Panc1 (cell line): ENCODE measurements at regions not wholly inside any gene's neighbourhood (a gene's known extent, or its start where the extent isn't known, plus 50 kb on each side); places are given as distances from the start of the nearest gene placed in this dataset.

Source experiments
- ATAC-seq: fragments of 200-7000 bp; cut with Tn5 transposase; 2 replicates; pipeline ENCODE4 v1.9.1; 2020; ENCODE audit warnings: mild to moderate bottlenecking, moderate library complexity
- BruUV-seq: library from RNA; stranded (reverse); fragments of 400-500 nt; replicated peaks from 2 replicates; lab custom pipeline; 2021; lab: Mats Ljungman, UMichigan
- CTCF ChIA-PET: fragments of 300-600 bp; sonication (Branson Sonifier 250); formaldehyde crosslinking; loops from one replicate; lab custom pipeline; 2022; ENCODE audit warnings: antibody characterized with exemption; lab: Charles Lee
- POLR2A ChIA-PET: fragments of 300-600 bp; sonication (Branson Sonifier 250); formaldehyde crosslinking; loops from one replicate; lab custom pipeline; 2022; ENCODE audit warnings: antibody characterized with exemption; lab: Charles Lee
- DNase-seq: peaks from one replicate; pipeline ENCODE4 v3.0.0-alpha.2; 2010; ENCODE audit warnings: low read depth, low spot score
- H3K27ac ChIP-seq: 2 replicates; pipeline ENCODE4 v1.5.1; 2011; ENCODE audit warnings: mild to moderate bottlenecking, low read length, inconsistent platforms
- H3K27me3 ChIP-seq: fragments of 200-500 bp; sonication (Bioruptor generic); 2 replicates; pipeline ENCODE4 v1.6.0; 2014; ENCODE audit warnings: low read length, inconsistent platforms; ENCODE audit not compliant: control insufficient read depth, insufficient read depth
- H3K36me3 ChIP-seq: fragments of 200-500 bp; sonication (Bioruptor generic); 2 replicates; pipeline ENCODE4 v1.5.1; 2014; ENCODE audit warnings: inconsistent platforms, mild to moderate bottlenecking, low read length, moderate library complexity; ENCODE audit not compliant: control insufficient read depth, insufficient read depth
- H3K4me1 ChIP-seq: 2 replicates; pipeline ENCODE4 v1.5.1; 2011; ENCODE audit warnings: inconsistent platforms, mild to moderate bottlenecking, low read length, moderate library complexity; ENCODE audit not compliant: control insufficient read depth, insufficient read depth
- H3K4me3 ChIP-seq, 2 experiments: 2 replicates each; pipeline ENCODE4 v1.5.1; 2011 to 2012; ENCODE audit warnings: low read depth in 2 of 2, low read length in 2 of 2, mild to moderate bottlenecking in 2 of 2, inconsistent platforms in 1 of 2, moderate library complexity in 1 of 2
- H3K9me3 ChIP-seq: fragments of 200-500 bp; sonication (Bioruptor generic); 2 replicates; pipeline ENCODE4 v1.5.1; 2014; ENCODE audit warnings: low read depth, mild to moderate bottlenecking, inconsistent platforms, low read length, moderate library complexity; ENCODE audit not compliant: control insufficient read depth, insufficient read depth
- POLR2AphosphoS5 ChIP-seq: IDR thresholded peaks from 2 replicates; pipeline ENCODE4 v1.6.1; 2012; ENCODE audit warnings: mild to moderate bottlenecking, low read depth, low read length, moderate library complexity
- SIN3A ChIP-seq: IDR thresholded peaks from 2 replicates; pipeline ENCODE4 v1.6.1; 2012; ENCODE audit warnings: low read depth, mild to moderate bottlenecking, low read length, moderate library complexity, borderline replicate concordance; ENCODE audit not compliant: insufficient read depth
- TCF7L2 ChIP-seq: IDR thresholded peaks from 2 replicates; pipeline ENCODE4 v1.6.1; 2011; ENCODE audit warnings: mild to moderate bottlenecking, low read depth, low read length, inconsistent platforms
- in situ Hi-C: cut with HindIII; loops from 2 replicates; pipeline ENCODE4 v1.10.0; 2016; ENCODE audit warnings: low sequenced_read_pairs, low pct_unique_long_range_greater_than_20kb
- intact Hi-C: fragments of 100-400 bp; cut with micrococcal nuclease; formaldehyde crosslinking; loops from one replicate; pipeline ENCODE4 v1.10.0; 2022; ENCODE audit not compliant: unreplicated experiment
- TF ChIP-seq, protein P1 (sequence below): fragments of 450-650 bp; IDR thresholded peaks from 2 replicates; pipeline ENCODE4 v1.5.1; 2017; ENCODE audit warnings: mild to moderate bottlenecking
- TF ChIP-seq, protein P2 (sequence below), 2 experiments: IDR thresholded peaks; 2 replicates each; pipeline ENCODE4 v1.6.1; 2011 to 2012; ENCODE audit warnings: low read depth in 2 of 2, control low read depth in 1 of 2, low read length in 1 of 2, mild to moderate bottlenecking in 1 of 2, moderate library complexity in 1 of 2; ENCODE audit not compliant: insufficient read depth in 1 of 2

DNA sequence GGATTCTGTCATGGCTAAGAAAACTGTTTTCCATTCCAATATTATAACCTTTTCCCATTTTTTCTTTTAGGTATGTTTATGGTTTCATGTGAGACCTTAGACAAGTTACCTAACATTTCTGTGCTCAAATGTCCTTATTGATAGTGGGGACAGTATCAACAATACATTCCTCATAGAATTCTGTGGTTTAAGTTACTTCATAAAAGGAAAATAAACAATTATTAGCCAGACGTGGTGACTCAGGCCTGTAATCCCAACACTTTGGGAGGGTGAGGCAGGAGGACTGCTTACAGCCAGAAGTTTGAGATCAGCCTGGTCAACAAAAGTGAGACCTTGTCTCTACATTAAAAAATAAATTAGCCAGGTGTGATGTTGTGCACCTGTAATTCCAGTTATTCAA, 436.8 kb upstream of the CNTN4 start:
- Histone ChIP-seq H3K27ac (no peak overlapping the region), H3K4me1 (no peaks in the 10 kb centered on the region), H3K27me3 (no peaks in the 10 kb centered on the region), H3K36me3 (no peaks in the 10 kb centered on the region), H3K4me3 (no peak overlapping the region), H3K9me3 (no peaks in the 10 kb centered on the region)
- no TSS peak for BruUV-seq
- POLR2A ChIA-PET = no interaction called here
- DNase-seq (no peak), ATAC-seq (no peak)
- in situ Hi-C loops = no loop called here
- intact Hi-C loops = no loop called here
- CTCF ChIA-PET = no interaction called here
- no peak for TF ChIP-seq SIN3A
- TF ChIP-seq, protein P1, sequence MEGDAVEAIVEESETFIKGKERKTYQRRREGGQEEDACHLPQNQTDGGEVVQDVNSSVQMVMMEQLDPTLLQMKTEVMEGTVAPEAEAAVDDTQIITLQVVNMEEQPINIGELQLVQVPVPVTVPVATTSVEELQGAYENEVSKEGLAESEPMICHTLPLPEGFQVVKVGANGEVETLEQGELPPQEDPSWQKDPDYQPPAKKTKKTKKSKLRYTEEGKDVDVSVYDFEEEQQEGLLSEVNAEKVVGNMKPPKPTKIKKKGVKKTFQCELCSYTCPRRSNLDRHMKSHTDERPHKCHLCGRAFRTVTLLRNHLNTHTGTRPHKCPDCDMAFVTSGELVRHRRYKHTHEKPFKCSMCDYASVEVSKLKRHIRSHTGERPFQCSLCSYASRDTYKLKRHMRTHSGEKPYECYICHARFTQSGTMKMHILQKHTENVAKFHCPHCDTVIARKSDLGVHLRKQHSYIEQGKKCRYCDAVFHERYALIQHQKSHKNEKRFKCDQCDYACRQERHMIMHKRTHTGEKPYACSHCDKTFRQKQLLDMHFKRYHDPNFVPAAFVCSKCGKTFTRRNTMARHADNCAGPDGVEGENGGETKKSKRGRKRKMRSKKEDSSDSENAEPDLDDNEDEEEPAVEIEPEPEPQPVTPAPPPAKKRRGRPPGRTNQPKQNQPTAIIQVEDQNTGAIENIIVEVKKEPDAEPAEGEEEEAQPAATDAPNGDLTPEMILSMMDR = no peak
- no peak for TF ChIP-seq TCF7L2
- no peak for TF ChIP-seq POLR2AphosphoS5
- TF ChIP-seq, protein P2, sequence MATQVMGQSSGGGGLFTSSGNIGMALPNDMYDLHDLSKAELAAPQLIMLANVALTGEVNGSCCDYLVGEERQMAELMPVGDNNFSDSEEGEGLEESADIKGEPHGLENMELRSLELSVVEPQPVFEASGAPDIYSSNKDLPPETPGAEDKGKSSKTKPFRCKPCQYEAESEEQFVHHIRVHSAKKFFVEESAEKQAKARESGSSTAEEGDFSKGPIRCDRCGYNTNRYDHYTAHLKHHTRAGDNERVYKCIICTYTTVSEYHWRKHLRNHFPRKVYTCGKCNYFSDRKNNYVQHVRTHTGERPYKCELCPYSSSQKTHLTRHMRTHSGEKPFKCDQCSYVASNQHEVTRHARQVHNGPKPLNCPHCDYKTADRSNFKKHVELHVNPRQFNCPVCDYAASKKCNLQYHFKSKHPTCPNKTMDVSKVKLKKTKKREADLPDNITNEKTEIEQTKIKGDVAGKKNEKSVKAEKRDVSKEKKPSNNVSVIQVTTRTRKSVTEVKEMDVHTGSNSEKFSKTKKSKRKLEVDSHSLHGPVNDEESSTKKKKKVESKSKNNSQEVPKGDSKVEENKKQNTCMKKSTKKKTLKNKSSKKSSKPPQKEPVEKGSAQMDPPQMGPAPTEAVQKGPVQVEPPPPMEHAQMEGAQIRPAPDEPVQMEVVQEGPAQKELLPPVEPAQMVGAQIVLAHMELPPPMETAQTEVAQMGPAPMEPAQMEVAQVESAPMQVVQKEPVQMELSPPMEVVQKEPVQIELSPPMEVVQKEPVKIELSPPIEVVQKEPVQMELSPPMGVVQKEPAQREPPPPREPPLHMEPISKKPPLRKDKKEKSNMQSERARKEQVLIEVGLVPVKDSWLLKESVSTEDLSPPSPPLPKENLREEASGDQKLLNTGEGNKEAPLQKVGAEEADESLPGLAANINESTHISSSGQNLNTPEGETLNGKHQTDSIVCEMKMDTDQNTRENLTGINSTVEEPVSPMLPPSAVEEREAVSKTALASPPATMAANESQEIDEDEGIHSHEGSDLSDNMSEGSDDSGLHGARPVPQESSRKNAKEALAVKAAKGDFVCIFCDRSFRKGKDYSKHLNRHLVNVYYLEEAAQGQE (IDR thresholded peaks at IDR 0.05; ENCODE audit: insufficient read depth in 1 of 2, low read depth in 2 of 2, low read length in 1 of 2) = no peak

DNA sequence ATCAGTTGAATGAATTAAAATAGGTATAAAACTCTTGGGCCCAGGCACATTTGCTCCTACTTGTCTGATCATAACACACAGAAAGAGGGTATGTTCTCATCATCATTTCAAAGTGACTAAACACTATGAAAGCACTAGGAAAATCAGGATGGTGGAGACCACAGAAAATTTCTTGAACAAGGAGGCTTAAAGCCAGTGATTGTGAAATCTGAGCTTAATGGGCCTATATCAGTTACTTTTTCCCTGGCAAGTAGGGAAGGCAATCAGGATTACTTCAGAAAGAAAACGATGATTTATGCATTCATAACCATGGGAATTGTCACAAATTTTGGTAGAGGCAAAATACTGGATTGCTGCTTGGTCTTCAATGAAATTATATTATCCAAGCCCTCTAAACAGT, 434.4 kb upstream of the CNTN4 start:
- ATAC-seq (no peak), DNase-seq (no peak)
- H3K27ac ChIP-seq = no peak overlapping the region
- H3K4me3 ChIP-seq = no peak overlapping the region
- in situ Hi-C loops = no loop called here
- H3K36me3 ChIP-seq = no peaks in the 10 kb centered on the region
- intact Hi-C loops = no loop called here
- H3K9me3 ChIP-seq = no peaks in the 10 kb centered on the region
- no TSS peak for BruUV-seq
- ChIA-PET POLR2A (no interaction called here), CTCF (no interaction called here)
- TF ChIP-seq, protein P2 (IDR thresholded peaks at IDR 0.05; ENCODE audit: insufficient read depth in 1 of 2, low read depth in 2 of 2, low read length in 1 of 2) = no peak
- TF ChIP-seq, protein P1 = no peak
- no peak for TF ChIP-seq POLR2AphosphoS5
- no peak for TF ChIP-seq TCF7L2
- TF ChIP-seq SIN3A = no peak
- no peaks in the 10 kb centered on the region for H3K4me1 ChIP-seq
- H3K27me3 ChIP-seq = no peaks in the 10 kb centered on the region
